ENCODE measurements at regions not wholly inside any gene's neighbourhood (a gene's known extent, or its start where the extent isn't known, plus 50 kb on each side); places are given as distances from the start of the nearest gene placed in this dataset.

DNA sequence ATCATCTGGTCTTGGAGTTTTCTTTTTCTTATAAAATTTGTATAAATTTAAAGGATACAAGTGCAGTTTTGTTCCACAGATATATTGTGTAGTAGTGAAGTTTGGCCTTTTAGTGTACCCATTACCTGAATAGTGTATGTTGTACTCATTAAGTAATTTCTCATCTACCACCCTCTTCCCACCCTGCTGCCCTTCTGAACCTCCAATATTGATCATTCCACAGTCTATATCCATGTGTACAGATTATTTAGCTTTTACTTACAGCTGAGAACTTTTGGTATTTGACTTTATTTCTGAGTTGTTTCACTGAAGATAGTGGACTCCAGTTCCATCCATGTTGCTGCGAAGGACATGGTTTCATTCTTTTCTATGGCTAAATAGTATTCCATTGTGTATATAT lies 63.1 kb upstream of the NR3C1 start:
- TF ChIP-seq, protein P1, sequence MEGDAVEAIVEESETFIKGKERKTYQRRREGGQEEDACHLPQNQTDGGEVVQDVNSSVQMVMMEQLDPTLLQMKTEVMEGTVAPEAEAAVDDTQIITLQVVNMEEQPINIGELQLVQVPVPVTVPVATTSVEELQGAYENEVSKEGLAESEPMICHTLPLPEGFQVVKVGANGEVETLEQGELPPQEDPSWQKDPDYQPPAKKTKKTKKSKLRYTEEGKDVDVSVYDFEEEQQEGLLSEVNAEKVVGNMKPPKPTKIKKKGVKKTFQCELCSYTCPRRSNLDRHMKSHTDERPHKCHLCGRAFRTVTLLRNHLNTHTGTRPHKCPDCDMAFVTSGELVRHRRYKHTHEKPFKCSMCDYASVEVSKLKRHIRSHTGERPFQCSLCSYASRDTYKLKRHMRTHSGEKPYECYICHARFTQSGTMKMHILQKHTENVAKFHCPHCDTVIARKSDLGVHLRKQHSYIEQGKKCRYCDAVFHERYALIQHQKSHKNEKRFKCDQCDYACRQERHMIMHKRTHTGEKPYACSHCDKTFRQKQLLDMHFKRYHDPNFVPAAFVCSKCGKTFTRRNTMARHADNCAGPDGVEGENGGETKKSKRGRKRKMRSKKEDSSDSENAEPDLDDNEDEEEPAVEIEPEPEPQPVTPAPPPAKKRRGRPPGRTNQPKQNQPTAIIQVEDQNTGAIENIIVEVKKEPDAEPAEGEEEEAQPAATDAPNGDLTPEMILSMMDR (IDR thresholded peaks at IDR 0.05) = no peak
- no peak for TF ChIP-seq POLR2AphosphoS5 (IDR thresholded peaks at IDR 0.05)
